ENCODE measurements at regions not wholly inside any gene's neighbourhood (a gene's known extent, or its start where the extent isn't known, plus 50 kb on each side); places are given as distances from the start of the nearest gene placed in this dataset.

- Histone ChIP-seq H3K9ac (ENCODE audit: low read depth, low read length) (no peak overlapping the region), H3K4me1 (ENCODE audit: insufficient read depth, low read length) (no peaks in the 10 kb centered on the region), H3K27ac (ENCODE audit: low read length) (no peak overlapping the region), H3K27me3 (ENCODE audit: insufficient read depth, low read length, poor library complexity) (no peaks in the 10 kb centered on the region), H3K4me3 (ENCODE audit: low read depth in 1 of 2, low read length in 2 of 2) (no peak overlapping the region), H4K20me1 (ENCODE audit: insufficient read depth, low read length) (no peaks in the 10 kb centered on the region), H3K79me2 (ENCODE audit: insufficient read depth, low read length) (no peaks in the 10 kb centered on the region), H3K9me3 (ENCODE audit: insufficient read depth, low read length, severe bottlenecking) (no peaks in the 10 kb centered on the region), H3K4me2 (ENCODE audit: insufficient read depth, low read length) (no peak overlapping the region), H2AFZ (ENCODE audit: low read depth, low read length) (no peak overlapping the region), H3K36me3 (ENCODE audit: insufficient read depth, low read length) (no peaks in the 10 kb centered on the region)
- no peak for DNase-seq
- no peak for ATAC-seq (ENCODE audit: insufficient read depth, low read depth)
- no peak for TF ChIP-seq EZH2 (IDR thresholded peaks at IDR 0.05; ENCODE audit: borderline replicate concordance, low read depth, low read length, severe bottlenecking)
- no peak for TF ChIP-seq CTCF (IDR thresholded peaks at IDR 0.05; ENCODE audit: borderline replicate concordance, extremely low read depth, low read length, poor library complexity, severe bottlenecking)
These were observed 734.6 kb downstream of the GLUD2 start for GRCh38 chrX:121781991-121782390.

GRCh38 chrX:121782544-121782943, 735.1 kb downstream of the GLUD2 start:
- Histone ChIP-seq H3K9ac (ENCODE audit: low read depth, low read length) (no peak overlapping the region), H3K36me3 (ENCODE audit: insufficient read depth, low read length) (no peaks in the 10 kb centered on the region), H3K27ac (ENCODE audit: low read length) (no peak overlapping the region), H3K27me3 (ENCODE audit: insufficient read depth, low read length, poor library complexity) (no peaks in the 10 kb centered on the region), H3K9me3 (ENCODE audit: insufficient read depth, low read length, severe bottlenecking) (no peaks in the 10 kb centered on the region), H3K4me2 (ENCODE audit: insufficient read depth, low read length) (no peak overlapping the region), H3K4me1 (ENCODE audit: insufficient read depth, low read length) (no peaks in the 10 kb centered on the region), H4K20me1 (ENCODE audit: insufficient read depth, low read length) (no peaks in the 10 kb centered on the region), H3K79me2 (ENCODE audit: insufficient read depth, low read length) (no peaks in the 10 kb centered on the region), H2AFZ (ENCODE audit: low read depth, low read length) (no peak overlapping the region), H3K4me3 (ENCODE audit: low read depth in 1 of 2, low read length in 2 of 2) (no peak overlapping the region)
- DNase-seq, result no peak
- no peak for ATAC-seq (ENCODE audit: insufficient read depth, low read depth)
- TF ChIP-seq CTCF (IDR thresholded peaks at IDR 0.05; ENCODE audit: borderline replicate concordance, extremely low read depth, low read length, poor library complexity, severe bottlenecking), result no peak
- no peak for TF ChIP-seq EZH2 (IDR thresholded peaks at IDR 0.05; ENCODE audit: borderline replicate concordance, low read depth, low read length, severe bottlenecking)

GRCh38 chrX:121782976-121783375, 735.6 kb downstream of the GLUD2 start:
- Histone ChIP-seq H3K4me1 (ENCODE audit: insufficient read depth, low read length) (no peaks in the 10 kb centered on the region), H3K9ac (ENCODE audit: low read depth, low read length) (no peak overlapping the region), H3K4me2 (ENCODE audit: insufficient read depth, low read length) (no peak overlapping the region), H3K4me3 (ENCODE audit: low read depth in 1 of 2, low read length in 2 of 2) (no peak overlapping the region), H3K27ac (ENCODE audit: low read length) (no peak overlapping the region), H2AFZ (ENCODE audit: low read depth, low read length) (no peak overlapping the region), H3K27me3 (ENCODE audit: insufficient read depth, low read length, poor library complexity) (no peaks in the 10 kb centered on the region), H3K36me3 (ENCODE audit: insufficient read depth, low read length) (no peaks in the 10 kb centered on the region), H4K20me1 (ENCODE audit: insufficient read depth, low read length) (no peaks in the 10 kb centered on the region), H3K9me3 (ENCODE audit: insufficient read depth, low read length, severe bottlenecking) (no peaks in the 10 kb centered on the region), H3K79me2 (ENCODE audit: insufficient read depth, low read length) (no peaks in the 10 kb centered on the region)
- no peak for ATAC-seq (ENCODE audit: insufficient read depth, low read depth)
- DNase-seq, result no peak
- TF ChIP-seq CTCF (IDR thresholded peaks at IDR 0.05; ENCODE audit: borderline replicate concordance, extremely low read depth, low read length, poor library complexity, severe bottlenecking) (no peak), EZH2 (IDR thresholded peaks at IDR 0.05; ENCODE audit: borderline replicate concordance, low read depth, low read length, severe bottlenecking) (no peak)

- Histone ChIP-seq H3K4me2 (ENCODE audit: insufficient read depth, low read length) (no peak overlapping the region), H3K4me3 (ENCODE audit: low read depth in 1 of 2, low read length in 2 of 2) (no peak overlapping the region), H3K79me2 (ENCODE audit: insufficient read depth, low read length) (no peaks in the 10 kb centered on the region), H4K20me1 (ENCODE audit: insufficient read depth, low read length) (no peaks in the 10 kb centered on the region), H3K4me1 (ENCODE audit: insufficient read depth, low read length) (no peaks in the 10 kb centered on the region; the same call in 1 of the 2 replicates), H3K36me3 (ENCODE audit: insufficient read depth, low read length) (no peaks in the 10 kb centered on the region), H3K27ac (ENCODE audit: low read length) (no peak overlapping the region), H3K9ac (ENCODE audit: low read depth, low read length) (no peak overlapping the region), H2AFZ (ENCODE audit: low read depth, low read length) (no peak overlapping the region), H3K9me3 (ENCODE audit: insufficient read depth, low read length, severe bottlenecking) (no peaks in the 10 kb centered on the region), H3K27me3 (ENCODE audit: insufficient read depth, low read length, poor library complexity) (no peaks in the 10 kb centered on the region)
- no peak for TF ChIP-seq EZH2 (IDR thresholded peaks at IDR 0.05; ENCODE audit: borderline replicate concordance, low read depth, low read length, severe bottlenecking)
- TF ChIP-seq CTCF (IDR thresholded peaks at IDR 0.05; ENCODE audit: borderline replicate concordance, extremely low read depth, low read length, poor library complexity, severe bottlenecking), result no peak
- ATAC-seq (ENCODE audit: insufficient read depth, low read depth) (no peak), DNase-seq (peak; percentile 6)
These were observed 755.5 kb downstream of the GLUD2 start for GRCh38 chrX:121802881-121803412.

Data from DND-41 (cell line).